Stimulated activated CD8-positive, alpha-beta memory T cell treated with anti-CD3 and anti-CD28 coated beads, Interleukin-2, amount 100 ng/mL, for 1 hour (primary cell): ENCODE measurements at regions not wholly inside any gene's neighbourhood (a gene's known extent, or its start where the extent isn't known, plus 50 kb on each side); places are given as distances from the start of the nearest gene placed in this dataset.
"Not testable (repeated sequence)": the region's sequence is repeated elsewhere in the genome, so short reads cannot be mapped to it uniquely, and the experiment has no call there.

Experiments
- DNase-seq, 2 donors: peaks; one replicate each; pipeline ENCODE4 v3.0.0-alpha.2; 2020; ENCODE audit warnings: low read depth in 2 of 2

- not testable (repeated sequence) for DNase-seq
These were observed 104.8 kb upstream of the WIPF3 start for GRCh38 chr7:29701540-29701939.

- not testable (repeated sequence) for DNase-seq
These were observed 102.5 kb upstream of the WIPF3 start for GRCh38 chr7:29703830-29704229.

- DNase-seq = not testable (repeated sequence)
These were observed 97.3 kb upstream of the WIPF3 start for GRCh38 chr7:29709002-29709401.

- not testable (repeated sequence) for DNase-seq
These were observed 83.2 kb upstream of the WIPF3 start for GRCh38 chr7:29723127-29723526.

GRCh38 chr7:29723599-29723998 is 82.7 kb upstream of the WIPF3 start:
- no peak for DNase-seq

DNA sequence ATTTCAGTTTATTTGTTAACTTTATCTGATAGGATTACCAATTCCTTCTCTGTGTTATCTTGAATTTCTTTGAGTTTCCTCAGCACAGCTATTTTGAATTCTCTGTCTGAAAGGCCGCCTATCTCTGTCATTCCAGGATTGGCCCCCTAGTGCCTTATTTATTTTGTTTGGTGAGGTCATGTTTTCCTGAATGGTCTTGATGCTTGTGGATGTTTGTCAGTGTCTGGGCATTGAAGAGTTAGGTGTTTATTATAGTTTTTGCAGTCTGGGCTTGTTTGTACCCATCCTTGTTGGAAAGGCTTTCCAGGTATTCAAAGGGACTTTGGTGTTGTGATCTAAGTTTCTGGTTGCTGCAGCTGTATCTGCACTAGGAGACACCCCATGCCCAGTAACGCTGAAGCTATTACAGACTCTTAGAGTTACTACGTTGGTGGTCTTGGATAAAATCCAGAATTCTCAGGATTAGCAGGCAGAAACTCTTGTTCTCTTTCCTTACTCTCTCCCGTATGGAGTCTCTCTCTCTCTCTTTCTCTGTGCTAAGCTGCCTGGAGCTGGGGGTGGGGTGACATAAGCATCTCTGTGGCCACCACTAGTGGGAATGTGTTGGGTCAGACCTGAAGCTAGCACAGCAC is 76.7 kb upstream of the WIPF3 start:
- DNase-seq = not testable (repeated sequence)

- DNase-seq = no peak
These were observed 72.0 kb upstream of the WIPF3 start for GRCh38 chr7:29734246-29734731.

GRCh38 chr7:29747645-29748245 is 58.6 kb upstream of the WIPF3 start:
- not testable (repeated sequence) for DNase-seq

DNA sequence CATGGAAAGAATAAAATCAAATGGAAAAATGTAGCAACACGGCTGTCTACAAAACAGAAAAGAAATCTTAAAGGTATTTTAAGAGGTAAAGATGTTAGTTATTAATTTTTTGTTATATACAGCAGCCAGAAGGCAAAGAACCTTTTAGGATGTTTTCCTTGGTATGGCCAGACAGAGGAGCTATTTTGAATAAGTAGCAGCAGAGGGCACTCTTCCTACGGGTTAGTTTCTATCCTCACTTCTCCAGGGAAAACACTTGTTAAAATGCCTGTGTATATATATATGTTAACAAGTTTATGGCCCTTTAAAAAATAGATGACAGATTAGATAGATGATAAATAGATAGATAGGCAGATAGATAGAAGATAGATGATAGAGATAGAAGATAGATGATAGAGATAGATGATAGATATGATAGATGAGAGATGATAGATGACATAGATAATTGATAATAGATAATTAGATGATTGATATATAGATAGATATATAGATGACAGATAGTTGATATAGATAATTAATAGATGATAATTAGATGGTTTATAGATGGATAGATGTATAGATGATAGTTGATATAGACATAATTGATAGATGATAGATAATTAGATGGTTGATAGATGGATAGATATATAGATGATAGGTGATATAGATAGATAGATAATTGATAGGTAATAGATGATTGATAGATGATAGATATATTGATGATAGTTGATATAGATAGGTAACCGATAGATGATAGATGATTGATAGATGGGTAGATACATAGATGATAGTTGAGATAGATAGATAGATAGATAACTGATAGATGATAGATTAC is 57.8 kb upstream of the WIPF3 start:
- no peak for DNase-seq

- no peak for DNase-seq
These were observed 56.5 kb upstream of the WIPF3 start for GRCh38 chr7:29749701-29750321.

DNA sequence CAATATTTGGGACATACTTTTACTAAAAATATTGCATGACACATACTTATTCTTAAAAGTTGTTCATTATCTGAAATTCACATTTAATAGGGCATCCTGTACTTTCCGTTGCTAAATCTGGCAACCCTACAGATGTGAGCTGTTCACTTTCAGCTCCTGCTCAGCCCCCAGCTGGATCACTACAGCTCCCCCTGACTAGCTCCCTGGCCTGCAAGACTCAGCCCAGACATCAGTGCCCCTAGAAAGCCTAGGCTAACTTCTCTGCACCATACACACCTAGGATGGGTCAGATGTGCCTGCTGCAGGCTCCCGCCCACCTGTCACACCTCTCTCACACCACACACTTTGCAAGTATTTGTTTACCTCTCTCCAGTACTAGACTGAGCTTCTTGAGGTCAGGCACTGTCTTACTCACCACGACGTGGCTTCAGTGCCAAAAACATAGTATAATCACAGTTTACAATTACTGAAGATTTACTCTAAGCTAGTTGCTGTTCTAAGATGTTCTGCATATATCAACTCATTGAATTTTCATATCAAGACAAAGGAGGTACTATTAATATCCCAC is 55.9 kb upstream of the WIPF3 start:
- DNase-seq = not testable (repeated sequence)

DNA sequence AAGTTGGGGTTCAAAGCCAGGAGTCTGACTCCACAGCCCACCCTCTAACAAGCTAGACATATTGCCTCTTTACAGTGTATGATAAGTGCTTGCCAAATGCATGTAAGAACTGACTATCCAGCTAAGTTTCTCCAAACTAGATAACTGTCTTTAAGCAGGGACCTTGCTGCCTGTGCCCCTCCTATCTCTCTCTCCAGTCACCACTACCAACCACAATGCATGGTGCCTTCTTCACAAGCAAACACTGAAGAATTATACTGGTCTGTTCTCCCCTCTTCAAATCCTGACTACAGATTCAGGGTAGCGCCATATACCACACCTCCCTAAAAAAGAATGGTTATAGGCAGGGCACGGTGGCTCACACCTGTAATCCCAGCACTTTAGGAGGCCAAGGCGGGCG is 55.3 kb upstream of the WIPF3 start:
- not testable (repeated sequence) for DNase-seq

GRCh38 chr7:29754874-29755490 is 51.3 kb upstream of the WIPF3 start:
- no peak for DNase-seq
